Vagina (tissue), 2 donors: ENCODE measurements at regions not wholly inside any gene's neighbourhood (a gene's known extent, or its start where the extent isn't known, plus 50 kb on each side); places are given as distances from the start of the nearest gene placed in this dataset.
"Not testable (repeated sequence)": the region's sequence is repeated elsewhere in the genome, so short reads cannot be mapped to it uniquely, and the experiment has no call there.

Experiments
- DNase-seq, 2 donors: peaks; one replicate each; pipeline ENCODE4 v3.0.0-alpha.2; 2017; ENCODE audit errors: extremely low spot score in 2 of 2
- H3K27ac ChIP-seq: fragments of 200-600 bp; sonication (generic); one replicate; pipeline ENCODE4 v1.5.1; 2019
- H3K27me3 ChIP-seq: fragments of 200-600 bp; sonication (generic); one replicate; pipeline ENCODE4 v1.5.1; 2019
- H3K36me3 ChIP-seq, 2 donors: fragments of 200-600 bp; sonication (generic); one replicate each; pipeline ENCODE4 v1.5.1; 2017 to 2019
- H3K4me1 ChIP-seq: fragments of 200-600 bp; sonication (generic); one replicate; pipeline ENCODE4 v1.5.1; 2019
- H3K4me3 ChIP-seq, 2 donors: fragments of 200-600 bp; sonication (generic); 1 replicate in 1 of 2; 2 replicates in 1 of 2; pipeline ENCODE4 v1.5.1; 2016 to 2019
- H3K9me3 ChIP-seq: fragments of 200-600 bp; sonication (generic); one replicate; pipeline ENCODE4 v1.5.1; 2019
- CTCF ChIP-seq, 3 experiments: fragments of 450-650 bp in 2 of 3; fragments of 200-600 bp in 1 of 3; sonication (generic) in 1 of 3; IDR thresholded peaks; one replicate each; pipeline ENCODE4 v1.5.1; 2017 to 2019; ENCODE audit warnings: antibody characterized with exemption in 3 of 3, mild to moderate bottlenecking in 2 of 3, moderate library complexity in 2 of 3
- POLR2A ChIP-seq, 2 donors: fragments of 450-650 bp; IDR thresholded peaks; one replicate each; pipeline ENCODE4 v1.6.1; 2017; ENCODE audit warnings: antibody characterized with exemption in 2 of 2, mild to moderate bottlenecking in 2 of 2, moderate library complexity in 2 of 2
- POLR2AphosphoS5 ChIP-seq, 2 donors: sonication (generic); formaldehyde crosslinking; IDR thresholded peaks; one replicate each; pipeline ENCODE4 v1.9.0; 2017; ENCODE audit warnings: antibody characterized with exemption in 2 of 2, mild to moderate bottlenecking in 2 of 2, low read depth in 1 of 2; ENCODE audit not compliant: insufficient read depth in 1 of 2
- intact Hi-C: fragments of 100-400 bp; cut with DNase I; formaldehyde crosslinking; loops from one replicate; pipeline ENCODE4 v1.15.1; 2023

GRCh38 chr13:99758460-99759162, 213.0 kb downstream of the ZIC5 start:
- intact Hi-C loops, result no loop called here
- no peak overlapping the region for H3K4me3 ChIP-seq
- no peaks in the 10 kb centered on the region for H3K36me3 ChIP-seq

GRCh38 chr13:99757756-99758459, 213.7 kb downstream of the ZIC5 start:
- no peaks in the 10 kb centered on the region for H3K36me3 ChIP-seq
- H3K4me3 ChIP-seq, result no peak overlapping the region
- H3K4me1 ChIP-seq, result no peaks in the 10 kb centered on the region
- TF ChIP-seq POLR2A (IDR thresholded peaks at IDR 0.05) (no peak), POLR2AphosphoS5 (IDR thresholded peaks at IDR 0.05; ENCODE audit: insufficient read depth in 1 of 2, low read depth in 1 of 2) (no peak), CTCF (IDR thresholded peaks at IDR 0.05) (no peak)
- intact Hi-C loops, result no loop called here
- no peak overlapping the region for H3K27ac ChIP-seq
- H3K27me3 ChIP-seq, result no peaks in the 10 kb centered on the region
- no peak for DNase-seq
- peaks cover 9% of the 10 kb centered on the region for H3K9me3 ChIP-seq

More at GRCh38 chr13:99758460-99759162, 213.0 kb downstream of the ZIC5 start:
- Histone ChIP-seq H3K4me1 (no peaks in the 10 kb centered on the region), H3K27ac (no peak overlapping the region), H3K27me3 (no peaks in the 10 kb centered on the region), H3K9me3 (peaks cover 9% of the 10 kb centered on the region)
- TF ChIP-seq POLR2AphosphoS5 (IDR thresholded peaks at IDR 0.05; ENCODE audit: insufficient read depth in 1 of 2, low read depth in 1 of 2) (no peak), CTCF (IDR thresholded peaks at IDR 0.05) (no peak), POLR2A (IDR thresholded peaks at IDR 0.05) (no peak)
- DNase-seq, result no peak

GRCh38 chr13:99756281-99756680, 215.3 kb downstream of the ZIC5 start:
- intact Hi-C loops, result no loop called here
- TF ChIP-seq POLR2A (IDR thresholded peaks at IDR 0.05), result no peak
- TF ChIP-seq CTCF (IDR thresholded peaks at IDR 0.05), result no peak
- no peak for TF ChIP-seq POLR2AphosphoS5 (IDR thresholded peaks at IDR 0.05; ENCODE audit: insufficient read depth in 1 of 2, low read depth in 1 of 2)
- no peaks in the 10 kb centered on the region for H3K4me1 ChIP-seq

GRCh38 chr13:99754750-99755149, 216.8 kb downstream of the ZIC5 start:
- DNase-seq, H3K9me3 ChIP-seq, H3K4me1 ChIP-seq, H3K36me3 ChIP-seq, intact Hi-C loops, H3K4me3 ChIP-seq, H3K27me3 ChIP-seq, H3K27ac ChIP-seq: not testable (repeated sequence)

More at GRCh38 chr13:99756281-99756680, 215.3 kb downstream of the ZIC5 start:
- Histone ChIP-seq H3K27me3 (no peaks in the 10 kb centered on the region), H3K4me3 (no peak overlapping the region), H3K9me3 (peaks cover 9% of the 10 kb centered on the region), H3K36me3 (no peaks in the 10 kb centered on the region), H3K27ac (no peak overlapping the region)
- DNase-seq, result no peak

GRCh38 chr13:99752373-99752772, 219.2 kb downstream of the ZIC5 start:
- no peak for TF ChIP-seq POLR2A (IDR thresholded peaks at IDR 0.05)
- TF ChIP-seq CTCF (IDR thresholded peaks at IDR 0.05), result no peak
- TF ChIP-seq POLR2AphosphoS5 (IDR thresholded peaks at IDR 0.05; ENCODE audit: insufficient read depth in 1 of 2, low read depth in 1 of 2), result no peak
- H3K27me3 ChIP-seq, result no peaks in the 10 kb centered on the region
- no peak overlapping the region for H3K27ac ChIP-seq

More at GRCh38 chr13:99752373-99752772, 219.2 kb downstream of the ZIC5 start:
- no peaks in the 10 kb centered on the region for H3K36me3 ChIP-seq
- intact Hi-C loops, result no loop called here
- DNase-seq, result no peak
- H3K4me3 ChIP-seq, result no peak overlapping the region
- H3K9me3 ChIP-seq, result no peaks in the 10 kb centered on the region
- no peaks in the 10 kb centered on the region for H3K4me1 ChIP-seq
